Cardiac fibroblast (primary cell): ENCODE measurements at regions not wholly inside any gene's neighbourhood (a gene's known extent, or its start where the extent isn't known, plus 50 kb on each side); places are given as distances from the start of the nearest gene placed in this dataset.

ENCODE experiments used
- DNase-seq, 2 donors: peaks; one replicate each; pipeline versions ENCODE4 v3.0.0 to v3.0.0-alpha.2; 2010; ENCODE audit warnings: low read depth in 2 of 2
- H3K4me3 ChIP-seq, 2 donors: replicated peaks in 1 of 2; 1 replicate in 1 of 2; 2 replicates in 1 of 2; pipeline ENCODE4 v1.5.1; 2011; ENCODE audit warnings: low read depth in 2 of 2, low read length in 2 of 2, mild to moderate bottlenecking in 2 of 2, moderate library complexity in 1 of 2
- CTCF ChIP-seq: IDR thresholded peaks from one replicate; pipeline ENCODE4 v1.5.1; 2011; ENCODE audit warnings: low read depth, mild to moderate bottlenecking, low read length, inconsistent platforms

- no peak overlapping the region for H3K4me3 ChIP-seq
- TF ChIP-seq CTCF, result no peak
Measured at GRCh38 chr9:108360304-108360703, 495.5 kb downstream of the ACTL7B start.

GRCh38 chr9:108356806-108357205 lies 499.0 kb downstream of the ACTL7B start:
- H3K4me3 ChIP-seq, result no peak overlapping the region
- DNase-seq, result no peak
- TF ChIP-seq CTCF, result no peak

More at GRCh38 chr9:108360304-108360703, 495.5 kb downstream of the ACTL7B start:
- no peak for DNase-seq

GRCh38 chr9:108351571-108351970 lies 504.2 kb downstream of the ACTL7B start:
- TF ChIP-seq CTCF, result no peak
- H3K4me3 ChIP-seq, result no peak overlapping the region
- no peak for DNase-seq

- TF ChIP-seq CTCF, result no peak
- H3K4me3 ChIP-seq, result no peak overlapping the region
- DNase-seq, result peak in 1 of 2 donors; percentile 10
Measured at GRCh38 chr9:108347463-108348188, 508.2 kb downstream of the ACTL7B start.

- no peak overlapping the region for H3K4me3 ChIP-seq
- no peak for DNase-seq
- no peak for TF ChIP-seq CTCF
Measured at GRCh38 chr9:108345826-108346225, 510.0 kb downstream of the ACTL7B start.

- no peak for DNase-seq
- TF ChIP-seq CTCF, result no peak
Measured at GRCh38 chr9:108339251-108339650, 516.5 kb downstream of the ACTL7B start.

GRCh38 chr9:108336575-108336974 lies 519.2 kb downstream of the ACTL7B start:
- H3K4me3 ChIP-seq, result no peak overlapping the region
- TF ChIP-seq CTCF, result no peak
- DNase-seq, result no peak

More at GRCh38 chr9:108339251-108339650, 516.5 kb downstream of the ACTL7B start:
- H3K4me3 ChIP-seq, result no peak overlapping the region
